NCI-H524 treated with DMSO at 0.1 percent for 48 hours (cell line): ENCODE measurements at regions not wholly inside any gene's neighbourhood (a gene's known extent, or its start where the extent isn't known, plus 50 kb on each side); places are given as distances from the start of the nearest gene placed in this dataset.

Source experiments
- DNase-seq: peaks from one replicate; lab custom pipeline; 2025; lab: John Stamatoyannopoulos, UW

DNA sequence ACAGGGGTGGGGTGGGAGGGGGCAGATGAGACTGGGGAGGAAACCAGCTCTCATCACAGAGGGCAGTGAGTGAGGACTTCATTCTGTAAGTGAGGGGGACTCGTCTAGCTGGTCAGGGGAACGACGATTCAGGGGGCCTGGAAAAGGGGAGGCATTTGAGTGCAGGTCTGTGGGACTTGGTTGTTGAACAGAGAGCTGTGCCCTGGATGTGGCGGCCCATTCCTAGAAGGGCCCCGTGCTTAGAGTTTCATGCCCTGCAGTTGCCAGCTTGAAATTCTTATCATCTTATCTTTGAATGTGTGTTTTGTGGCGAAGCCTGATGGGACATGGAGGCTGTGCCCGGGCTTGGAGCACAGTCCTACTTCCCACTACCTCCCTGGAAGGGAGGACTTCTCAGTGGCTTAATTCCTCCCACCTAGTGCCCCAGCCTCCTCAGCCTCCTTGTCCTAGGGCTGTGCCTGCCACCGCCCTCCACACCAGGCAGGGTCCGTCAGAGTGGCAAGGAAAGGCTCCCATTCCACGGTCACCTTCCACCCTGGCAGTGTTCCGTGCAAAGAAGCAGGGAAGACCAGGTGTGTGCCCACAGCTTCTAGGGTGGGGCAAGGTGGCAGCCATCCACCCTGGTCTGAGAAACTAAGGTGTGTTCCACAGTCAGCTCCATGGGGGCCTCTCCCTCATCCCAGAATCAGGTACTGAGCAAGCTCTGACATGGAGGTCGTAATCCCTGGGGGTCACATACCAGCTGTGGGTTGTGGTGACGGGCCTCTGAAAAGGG lies 59.7 kb upstream of the LMO1 start:
- no peak for DNase-seq

DNA sequence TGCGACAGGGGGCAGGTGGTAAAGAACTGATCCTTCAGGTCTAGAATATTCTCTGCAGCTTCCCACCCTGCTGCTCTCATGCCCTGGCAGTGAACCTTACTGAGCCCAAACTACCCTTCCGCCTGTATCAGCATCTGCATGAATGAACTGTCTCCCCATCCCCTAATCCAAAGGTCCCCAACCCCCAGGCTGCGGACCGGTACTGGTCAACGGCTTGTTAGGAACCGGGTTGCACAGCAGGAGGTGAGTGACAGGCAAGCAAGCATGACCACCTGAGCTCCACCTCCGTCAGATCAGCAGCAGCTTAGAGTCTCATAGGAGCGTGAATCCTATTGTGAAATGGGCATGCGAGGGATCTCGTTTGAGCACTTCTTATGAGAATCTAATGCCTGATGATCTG lies 58.2 kb upstream of the LMO1 start:
- no peak for DNase-seq

DNA sequence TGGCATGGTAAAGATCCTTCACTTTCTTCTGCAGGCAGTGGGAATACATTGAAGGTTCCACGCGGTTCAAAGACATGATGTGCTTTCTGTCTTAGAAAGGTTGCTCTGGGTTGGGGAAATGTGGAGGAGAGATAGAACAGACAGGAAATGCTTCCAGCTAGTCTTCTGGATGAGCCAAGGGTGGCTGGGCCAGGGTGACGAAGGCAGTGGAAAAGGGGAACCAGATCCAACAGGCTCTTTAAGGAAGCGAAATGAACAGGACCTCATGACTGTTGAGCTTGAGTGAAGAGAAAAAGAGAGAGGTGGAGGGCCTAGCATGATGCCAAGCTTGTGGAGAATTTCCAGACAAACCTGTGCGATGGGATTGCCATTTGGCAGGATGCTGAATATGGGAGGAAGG lies 56.4 kb upstream of the LMO1 start:
- no peak for DNase-seq

DNA sequence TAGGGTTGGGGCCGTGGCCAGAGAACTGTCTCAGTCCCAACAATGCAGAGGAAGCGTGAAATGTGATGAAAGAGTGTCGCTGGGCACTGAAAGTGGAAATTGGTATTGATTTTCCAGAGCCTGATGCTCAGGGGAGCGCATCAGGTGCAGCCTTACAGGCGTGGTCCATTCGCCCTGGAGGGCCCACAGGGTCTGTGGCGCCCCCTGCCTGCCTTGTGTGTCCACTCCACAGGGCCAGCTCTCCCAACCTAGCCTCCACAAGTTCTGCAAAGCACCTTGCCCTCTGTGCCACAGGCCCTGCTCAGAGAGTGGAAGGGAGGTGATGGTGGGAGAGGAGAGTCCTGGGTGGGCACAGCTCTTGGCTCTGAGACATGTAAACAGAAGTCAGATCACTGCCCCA lies 54.9 kb upstream of the LMO1 start:
- DNase-seq, result no peak

DNA sequence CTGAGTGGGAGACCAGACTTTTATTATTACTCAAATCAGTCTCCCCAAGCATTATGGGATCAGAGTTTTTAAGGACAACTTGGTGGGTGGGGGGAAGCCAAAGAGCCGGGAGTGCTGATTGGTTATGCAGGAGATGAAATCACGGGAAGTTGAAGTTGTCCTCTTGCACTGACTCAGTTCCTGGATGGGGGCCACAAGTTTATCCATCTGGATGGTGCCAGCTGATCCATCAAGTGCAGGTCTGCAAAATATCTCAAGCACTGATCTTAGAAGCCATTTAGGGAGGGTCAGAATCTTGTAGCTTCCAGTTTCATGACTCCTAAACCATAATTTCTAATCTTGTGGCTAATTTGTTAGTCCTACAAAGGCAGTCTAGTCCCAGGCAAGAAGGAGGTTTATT lies 53.5 kb upstream of the LMO1 start:
- no peak for DNase-seq

DNA sequence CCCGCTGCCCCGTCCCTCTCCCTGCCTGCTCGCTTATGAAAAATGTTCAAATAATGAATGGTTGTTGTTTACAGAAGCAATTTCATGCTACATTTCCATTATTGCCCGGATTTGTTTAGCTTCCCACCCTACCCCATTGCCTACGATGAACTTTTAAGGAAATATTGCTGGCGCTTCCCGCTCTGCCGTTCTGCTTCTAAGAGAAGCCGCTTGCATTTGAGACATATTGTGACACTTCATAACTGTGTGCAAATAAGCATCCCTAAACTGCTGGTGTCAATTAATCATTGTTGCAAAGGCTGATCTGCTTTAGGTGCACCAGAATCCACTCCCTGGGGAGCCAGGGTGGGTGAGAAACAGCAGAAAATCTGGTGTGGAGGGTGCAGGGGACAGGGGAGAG lies 52.3 kb upstream of the LMO1 start:
- no peak for DNase-seq

DNA sequence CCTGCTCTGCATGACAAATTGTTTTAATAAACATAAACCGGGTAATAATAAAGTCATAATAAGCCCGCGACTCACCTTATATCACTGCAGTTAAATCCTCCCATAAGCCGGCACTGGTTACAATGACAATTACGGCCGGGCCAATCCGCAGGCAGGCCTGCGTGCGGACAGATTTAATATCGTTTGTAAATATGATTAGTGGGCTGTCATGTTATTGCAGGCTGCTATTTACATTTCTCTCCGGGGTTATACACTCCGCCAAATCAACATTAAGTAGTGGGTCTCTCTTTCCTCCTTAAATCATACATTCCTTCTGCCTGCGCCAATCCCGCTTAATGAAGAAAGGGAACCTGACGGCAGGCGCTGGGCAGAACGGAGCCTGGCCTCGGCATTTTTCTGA lies 51.8 kb upstream of the LMO1 start:
- peak; percentile 27 for DNase-seq

DNA sequence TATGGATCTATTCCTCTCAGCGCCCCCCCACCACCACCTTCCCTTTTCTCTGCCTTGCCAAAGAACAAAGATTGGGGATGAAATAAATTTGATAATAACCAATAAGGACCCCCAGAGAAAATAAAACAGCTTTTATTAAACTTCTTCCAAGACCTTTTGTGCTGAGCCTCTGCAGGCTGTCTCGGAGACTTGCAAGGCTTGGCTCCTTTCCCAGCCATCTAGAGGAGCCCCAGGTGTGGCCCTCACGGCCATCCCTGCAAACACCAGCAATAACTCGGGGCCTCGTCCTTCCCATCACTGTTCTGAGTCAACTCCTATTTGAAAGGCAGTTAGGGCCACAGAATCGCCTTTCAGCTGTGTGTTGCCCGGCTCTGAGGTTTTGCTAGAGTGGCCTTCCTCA lies 51.2 kb upstream of the LMO1 start:
- no peak for DNase-seq

DNA sequence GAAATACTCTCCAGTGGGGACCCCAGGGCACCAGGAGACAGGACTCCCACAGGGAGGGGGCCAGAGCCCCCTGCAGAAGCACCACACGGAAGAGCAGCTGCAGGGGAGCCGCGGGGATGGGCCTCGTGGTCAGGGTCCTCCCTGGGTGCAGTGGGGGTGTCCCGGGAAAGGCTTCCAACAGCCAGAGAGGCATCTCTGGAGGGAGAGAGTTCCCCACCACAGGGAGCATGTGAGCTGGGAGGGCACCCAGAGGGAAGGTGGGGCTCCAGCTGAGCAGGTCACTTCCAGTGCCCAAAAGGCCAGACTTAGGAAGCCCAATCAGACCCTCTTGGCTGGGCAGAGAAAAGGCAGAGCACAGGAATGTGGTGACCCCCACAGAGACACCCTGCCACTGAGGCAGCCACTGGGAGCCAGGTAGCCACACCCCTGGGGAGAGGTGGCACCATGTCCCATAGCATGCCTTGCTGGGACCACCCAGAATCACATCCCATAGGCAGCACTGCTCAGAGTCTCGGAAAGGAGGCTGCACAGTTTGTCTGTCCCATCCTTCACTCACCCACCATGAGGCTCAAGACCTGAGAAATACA lies 49.9 kb upstream of the LMO1 start:
- DNase-seq, result no peak
